Tibial artery (tissue), 4 donors: ENCODE measurements at regions not wholly inside any gene's neighbourhood (a gene's known extent, or its start where the extent isn't known, plus 50 kb on each side); places are given as distances from the start of the nearest gene placed in this dataset.

Experiments used
- DNase-seq, 2 donors: peaks; one replicate each; pipeline ENCODE4 v3.0.0-alpha.2; 2019
- H3K27ac ChIP-seq, 2 donors: fragments of 200-600 bp; sonication (generic) in 1 of 2; 1 replicate in 1 of 2; 2 replicates in 1 of 2; pipeline ENCODE4 v1.5.1; 2018 to 2019; ENCODE audit warnings: mild to moderate bottlenecking in 1 of 2
- H3K27me3 ChIP-seq, 2 donors: fragments of 200-600 bp; sonication (generic) in 1 of 2; one replicate each; pipeline versions ENCODE4 v1.5.1 to v1.6.0; 2016 to 2019
- H3K36me3 ChIP-seq, 3 donors: fragments of 200-600 bp; sonication (generic) in 2 of 3; one replicate each; pipeline ENCODE4 v1.5.1; 2016 to 2019; ENCODE audit warnings: mild to moderate bottlenecking in 2 of 3
- H3K4me1 ChIP-seq, 4 donors: fragments of 200-600 bp; sonication (generic) in 2 of 4; 1 replicate in 3 of 4; 2 replicates in 1 of 4; pipeline ENCODE4 v1.5.1; 2016 to 2019
- H3K4me3 ChIP-seq, 2 donors: fragments of 200-600 bp; sonication (generic) in 1 of 2; 1 replicate in 1 of 2; 2 replicates in 1 of 2; pipeline ENCODE4 v1.5.1; 2018 to 2019; ENCODE audit warnings: mild to moderate bottlenecking in 2 of 2
- H3K9me3 ChIP-seq, 3 donors: fragments of 200-600 bp; sonication (generic) in 1 of 3; one replicate each; pipeline ENCODE4 v1.5.1; 2016 to 2019
- intact Hi-C: fragments of 100-400 bp; cut with DNase I; formaldehyde crosslinking; loops from one replicate; pipeline ENCODE4 v1.15.0; 2023; ENCODE audit warnings: low total_unique reads
- TF ChIP-seq, protein P1 (sequence below), 2 experiments: fragments of 200-600 bp in 1 of 2; fragments of 450-650 bp in 1 of 2; IDR thresholded peaks; one replicate each; pipeline ENCODE4 v1.5.1; 2017 to 2019; ENCODE audit warnings: antibody characterized with exemption in 2 of 2, mild to moderate bottlenecking in 1 of 2, moderate library complexity in 1 of 2

DNA sequence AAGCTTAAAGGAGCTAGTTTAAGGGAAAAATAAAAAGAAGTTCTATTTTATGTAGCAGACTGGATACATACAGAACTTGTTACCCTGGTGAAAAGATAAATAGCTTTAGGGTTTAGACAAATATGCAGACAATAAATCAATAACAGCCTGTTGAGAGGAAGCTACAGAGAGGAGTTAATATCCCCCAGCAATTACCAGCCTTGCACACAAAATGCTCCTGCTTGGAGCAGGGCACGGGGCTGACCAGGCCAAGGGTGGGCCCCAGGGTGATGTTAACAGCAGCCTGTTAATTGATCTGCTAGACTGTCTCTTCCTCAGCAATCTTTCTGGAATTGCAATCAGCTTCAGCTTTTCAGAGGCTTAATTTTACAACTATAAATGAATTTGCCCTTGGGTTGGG, 125.1 kb upstream of the SOX4 start:
- intact Hi-C loops, result no loop called here
- no peak for DNase-seq
- H3K9me3 ChIP-seq, result no peaks in the 10 kb centered on the region
- H3K27ac ChIP-seq, result no peak overlapping the region
- H3K4me1 ChIP-seq, result no peaks in the 10 kb centered on the region
- no peak overlapping the region for H3K4me3 ChIP-seq
- H3K36me3 ChIP-seq, result no peaks in the 10 kb centered on the region
- H3K27me3 ChIP-seq, result no peaks in the 10 kb centered on the region
- TF ChIP-seq, protein P1, sequence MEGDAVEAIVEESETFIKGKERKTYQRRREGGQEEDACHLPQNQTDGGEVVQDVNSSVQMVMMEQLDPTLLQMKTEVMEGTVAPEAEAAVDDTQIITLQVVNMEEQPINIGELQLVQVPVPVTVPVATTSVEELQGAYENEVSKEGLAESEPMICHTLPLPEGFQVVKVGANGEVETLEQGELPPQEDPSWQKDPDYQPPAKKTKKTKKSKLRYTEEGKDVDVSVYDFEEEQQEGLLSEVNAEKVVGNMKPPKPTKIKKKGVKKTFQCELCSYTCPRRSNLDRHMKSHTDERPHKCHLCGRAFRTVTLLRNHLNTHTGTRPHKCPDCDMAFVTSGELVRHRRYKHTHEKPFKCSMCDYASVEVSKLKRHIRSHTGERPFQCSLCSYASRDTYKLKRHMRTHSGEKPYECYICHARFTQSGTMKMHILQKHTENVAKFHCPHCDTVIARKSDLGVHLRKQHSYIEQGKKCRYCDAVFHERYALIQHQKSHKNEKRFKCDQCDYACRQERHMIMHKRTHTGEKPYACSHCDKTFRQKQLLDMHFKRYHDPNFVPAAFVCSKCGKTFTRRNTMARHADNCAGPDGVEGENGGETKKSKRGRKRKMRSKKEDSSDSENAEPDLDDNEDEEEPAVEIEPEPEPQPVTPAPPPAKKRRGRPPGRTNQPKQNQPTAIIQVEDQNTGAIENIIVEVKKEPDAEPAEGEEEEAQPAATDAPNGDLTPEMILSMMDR (IDR thresholded peaks at IDR 0.05), result no peak

DNA sequence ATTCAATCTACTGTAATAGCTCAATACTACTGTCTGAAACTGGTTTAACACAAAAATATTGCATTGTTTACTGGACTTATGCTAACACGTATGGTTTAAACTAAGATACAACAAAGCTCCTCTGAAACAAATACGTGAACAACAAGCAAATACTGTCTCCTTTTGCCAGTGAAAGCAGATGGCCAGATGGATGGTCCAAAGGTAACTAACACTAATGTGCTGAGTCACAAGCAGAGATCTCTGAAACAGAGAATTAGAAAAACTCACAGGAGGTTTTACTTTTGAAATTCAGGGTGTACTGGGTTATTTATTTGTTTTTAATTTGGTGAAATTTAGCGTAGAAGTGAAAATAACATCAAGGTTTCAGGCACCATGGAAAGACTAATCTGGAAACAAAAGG, 124.3 kb upstream of the SOX4 start:
- no peak for DNase-seq
- H3K9me3 ChIP-seq, result no peaks in the 10 kb centered on the region
- H3K4me1 ChIP-seq, result no peaks in the 10 kb centered on the region
- H3K27ac ChIP-seq, result no peak overlapping the region
- H3K4me3 ChIP-seq, result no peak overlapping the region
- no peaks in the 10 kb centered on the region for H3K27me3 ChIP-seq
- intact Hi-C loops, result no loop called here
- TF ChIP-seq, protein P1 (IDR thresholded peaks at IDR 0.05), result no peak
- no peaks in the 10 kb centered on the region for H3K36me3 ChIP-seq

DNA sequence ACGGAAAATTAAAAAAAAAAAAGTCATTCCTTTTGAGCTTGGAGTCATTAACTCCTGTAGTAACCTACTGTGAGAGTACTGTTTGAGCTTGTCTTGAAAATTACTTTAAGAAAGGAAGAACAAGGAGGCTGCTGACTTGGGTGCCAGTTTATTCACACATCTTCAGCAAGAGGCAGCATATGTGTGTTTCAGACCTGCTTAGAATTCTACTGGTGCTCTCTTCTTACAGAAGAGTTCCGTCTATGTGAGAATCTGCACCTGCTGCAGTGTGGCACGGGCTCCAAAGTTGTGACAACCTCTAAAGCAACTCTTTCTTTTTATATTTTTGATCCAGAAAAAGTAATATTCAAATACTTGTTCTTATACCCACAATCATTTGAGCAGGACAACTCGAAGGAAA, 117.4 kb upstream of the SOX4 start:
- DNase-seq, result no peak
- H3K27me3 ChIP-seq, result no peaks in the 10 kb centered on the region
- TF ChIP-seq, protein P1 (IDR thresholded peaks at IDR 0.05), result no peak
- no peak overlapping the region for H3K27ac ChIP-seq
- intact Hi-C loops, result no loop called here
- H3K9me3 ChIP-seq, result no peaks in the 10 kb centered on the region
- H3K4me3 ChIP-seq, result no peak overlapping the region
- peaks cover 0 to 13% (median 5%) of the 10 kb centered on the region in 4 donors for H3K4me1 ChIP-seq
- no peaks in the 10 kb centered on the region for H3K36me3 ChIP-seq

DNA sequence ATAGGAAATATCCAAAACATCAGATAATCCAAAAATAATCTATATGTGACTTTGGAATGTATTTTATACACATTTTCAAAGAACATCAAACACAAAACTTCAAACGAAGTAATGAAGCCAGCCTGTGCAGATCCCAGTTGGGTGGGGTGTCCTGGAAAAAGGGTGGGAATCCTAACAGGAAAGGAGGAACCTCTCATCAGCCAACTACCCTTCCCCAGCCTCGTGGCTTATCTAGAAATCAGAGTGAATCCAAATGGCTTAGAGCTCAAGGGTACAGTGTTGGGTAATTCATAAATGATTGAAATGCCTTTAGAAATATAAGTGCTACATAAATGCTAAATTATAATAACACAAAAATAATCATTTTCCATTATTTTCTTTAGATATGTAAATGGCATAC, 115.1 kb upstream of the SOX4 start:
- intact Hi-C loops, result no loop called here
- peaks cover 0 to 13% (median 5%) of the 10 kb centered on the region in 4 donors for H3K4me1 ChIP-seq
- H3K36me3 ChIP-seq, result no peaks in the 10 kb centered on the region
- no peak overlapping the region for H3K27ac ChIP-seq
- H3K27me3 ChIP-seq, result no peaks in the 10 kb centered on the region
- H3K9me3 ChIP-seq, result no peaks in the 10 kb centered on the region
- TF ChIP-seq, protein P1 (IDR thresholded peaks at IDR 0.05), result no peak
- H3K4me3 ChIP-seq, result no peak overlapping the region
- no peak for DNase-seq

DNA sequence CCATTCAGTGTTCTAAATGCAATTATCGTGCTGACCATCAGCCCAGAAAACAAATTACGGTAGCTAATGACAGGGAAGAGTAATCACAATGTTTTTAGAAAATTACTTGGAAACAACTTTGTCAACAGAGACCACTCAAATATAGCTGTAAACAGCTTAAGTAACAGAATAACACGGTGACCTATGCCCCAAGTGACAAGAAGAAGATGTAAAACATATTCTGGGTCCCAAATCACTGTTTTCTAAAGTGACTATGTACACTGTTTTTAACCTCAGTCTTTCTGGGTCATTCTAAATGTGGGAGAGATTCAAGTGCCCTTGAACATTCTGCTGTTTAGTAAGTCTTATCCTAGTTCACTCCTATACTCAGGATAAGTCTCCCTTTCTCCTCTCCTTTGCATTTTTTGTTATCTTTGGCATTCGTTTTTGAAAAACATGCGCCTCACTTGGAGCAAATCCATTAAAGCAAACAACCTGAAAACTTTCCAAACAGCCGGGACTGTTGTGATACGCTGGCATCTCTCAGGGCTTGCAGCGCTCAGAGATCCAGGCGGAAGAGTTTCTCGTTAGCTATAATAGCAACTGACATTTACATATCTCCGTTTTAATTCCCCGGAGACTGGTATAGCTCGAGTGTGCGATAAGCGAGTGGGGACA, 114.5 kb upstream of the SOX4 start:
- H3K4me3 ChIP-seq, result peak overlapping the region; percentile 10 to 27

More for the DNA sequence above, 114.5 kb upstream of the SOX4 start:
- TF ChIP-seq, protein P1 (IDR thresholded peaks at IDR 0.05), result no peak
- Histone ChIP-seq H3K4me1 (peaks cover 0 to 13% (median 5%) of the 10 kb centered on the region in 4 donors), H3K27ac (no peak overlapping the region), H3K36me3 (no peaks in the 10 kb centered on the region), H3K9me3 (no peaks in the 10 kb centered on the region), H3K27me3 (no peaks in the 10 kb centered on the region)
- no peak for DNase-seq
- intact Hi-C loops, result no loop called here
